Right hindlimb (tissue), 1 donor: ENCODE measurements at regions not wholly inside any gene's neighbourhood (a gene's known extent, or its start where the extent isn't known, plus 50 kb on each side); places are given as distances from the start of the nearest gene placed in this dataset.

Source experiments
- DNase-seq: peaks from one replicate; pipeline ENCODE4 v3.0.0-alpha.2; 2018

- no peak for DNase-seq
Measured at GRCh38 chr2:2574401-2575180, 243.5 kb upstream of the MYT1L start.

GRCh38 chr2:2573658-2574293 is 242.7 kb upstream of the MYT1L start:
- DNase-seq = no peak

GRCh38 chr2:2573205-2573604 is 242.1 kb upstream of the MYT1L start:
- DNase-seq = no peak

GRCh38 chr2:2572393-2573204 is 241.5 kb upstream of the MYT1L start:
- no peak for DNase-seq

- DNase-seq = no peak
Measured at GRCh38 chr2:2571301-2572150, 240.5 kb upstream of the MYT1L start.

GRCh38 chr2:2570871-2571270 is 239.8 kb upstream of the MYT1L start:
- DNase-seq = no peak

GRCh38 chr2:2570360-2570759 is 239.3 kb upstream of the MYT1L start:
- no peak for DNase-seq

- no peak for DNase-seq
Measured at GRCh38 chr2:2569836-2570235, 238.8 kb upstream of the MYT1L start.

- DNase-seq = no peak
Measured at GRCh38 chr2:2569306-2569705, 238.2 kb upstream of the MYT1L start.

GRCh38 chr2:2568411-2568810 is 237.3 kb upstream of the MYT1L start:
- no peak for DNase-seq

GRCh38 chr2:2567776-2568175 is 236.7 kb upstream of the MYT1L start:
- DNase-seq = no peak

- no peak for DNase-seq
Measured at GRCh38 chr2:2566396-2567323, 235.6 kb upstream of the MYT1L start.

- no peak for DNase-seq
Measured at GRCh38 chr2:2565671-2566070, 234.6 kb upstream of the MYT1L start.

- DNase-seq = no peak
Measured at GRCh38 chr2:2564300-2565078, 233.4 kb upstream of the MYT1L start.

- no peak for DNase-seq
Measured at GRCh38 chr2:2563309-2563860, 232.3 kb upstream of the MYT1L start.

GRCh38 chr2:2562867-2563266 is 231.8 kb upstream of the MYT1L start:
- DNase-seq = no peak

- DNase-seq = no peak
Measured at GRCh38 chr2:2561346-2562095, 230.4 kb upstream of the MYT1L start.

- no peak for DNase-seq
Measured at GRCh38 chr2:2560374-2561015, 229.4 kb upstream of the MYT1L start.

- DNase-seq = no peak
Measured at GRCh38 chr2:2558476-2558875, 227.4 kb upstream of the MYT1L start.
